ENCODE measurements at regions not wholly inside any gene's neighbourhood (a gene's known extent, or its start where the extent isn't known, plus 50 kb on each side); places are given as distances from the start of the nearest gene placed in this dataset.
"Not testable (repeated sequence)": the region's sequence is repeated elsewhere in the genome, so short reads cannot be mapped to it uniquely, and the experiment has no call there.

DNA sequence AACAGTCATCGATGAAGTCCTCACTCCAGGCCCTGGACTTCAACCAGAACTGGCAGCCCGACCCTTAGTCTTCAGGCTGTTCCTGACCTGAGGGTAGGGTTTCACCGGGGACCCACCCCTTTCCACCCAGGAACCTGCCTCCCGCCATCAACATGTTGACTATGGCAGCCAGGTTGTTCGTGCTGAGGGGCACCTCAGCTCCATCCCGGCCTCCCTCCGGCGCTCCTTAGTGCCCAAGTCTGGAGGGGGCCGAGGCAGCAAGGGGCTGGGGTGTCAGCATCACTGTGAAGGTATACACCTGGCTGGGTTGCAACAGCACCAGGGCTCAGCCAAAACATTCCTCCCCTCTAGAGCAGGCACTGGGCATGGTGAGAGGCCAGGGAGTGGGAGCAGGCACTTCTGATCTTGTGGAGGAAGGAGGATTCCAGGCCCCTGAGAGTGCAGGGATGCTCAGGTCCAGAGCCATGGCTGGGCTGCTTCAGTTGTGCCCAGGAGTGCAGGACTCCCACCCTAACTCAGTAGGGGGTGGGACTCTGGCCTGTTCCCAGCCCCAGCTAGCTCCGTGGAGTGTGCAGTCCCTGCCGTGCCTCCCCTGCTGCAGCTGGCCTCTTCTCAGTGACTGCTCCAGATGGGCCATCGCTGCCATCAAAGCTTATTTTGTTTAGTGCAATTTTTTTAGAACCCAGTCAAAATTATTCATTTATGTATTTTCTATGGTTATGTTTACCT, 1445.9 kb downstream of the PCDH9 start:
- no peak for DNase-seq

DNA sequence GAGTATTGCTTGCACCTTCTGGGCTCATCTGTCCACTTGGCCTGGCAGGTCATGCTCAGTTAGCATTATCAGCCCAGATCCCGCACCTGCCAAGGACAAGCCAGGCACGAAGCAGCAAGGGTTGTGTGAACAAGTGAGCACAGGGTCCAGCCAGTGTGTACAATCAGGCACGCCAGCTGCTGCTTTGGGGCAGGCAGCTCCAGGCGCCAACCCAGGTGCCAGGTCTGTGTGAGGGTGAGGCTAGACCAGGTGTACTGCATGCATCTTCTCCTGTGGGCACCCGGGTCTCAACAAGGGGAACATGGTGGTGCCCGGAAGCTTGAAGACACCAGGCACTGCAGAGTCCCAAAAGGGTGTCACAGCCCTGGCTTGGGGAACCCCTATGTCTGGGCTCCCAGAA, 1446.8 kb downstream of the PCDH9 start:
- no peak for DNase-seq

DNA sequence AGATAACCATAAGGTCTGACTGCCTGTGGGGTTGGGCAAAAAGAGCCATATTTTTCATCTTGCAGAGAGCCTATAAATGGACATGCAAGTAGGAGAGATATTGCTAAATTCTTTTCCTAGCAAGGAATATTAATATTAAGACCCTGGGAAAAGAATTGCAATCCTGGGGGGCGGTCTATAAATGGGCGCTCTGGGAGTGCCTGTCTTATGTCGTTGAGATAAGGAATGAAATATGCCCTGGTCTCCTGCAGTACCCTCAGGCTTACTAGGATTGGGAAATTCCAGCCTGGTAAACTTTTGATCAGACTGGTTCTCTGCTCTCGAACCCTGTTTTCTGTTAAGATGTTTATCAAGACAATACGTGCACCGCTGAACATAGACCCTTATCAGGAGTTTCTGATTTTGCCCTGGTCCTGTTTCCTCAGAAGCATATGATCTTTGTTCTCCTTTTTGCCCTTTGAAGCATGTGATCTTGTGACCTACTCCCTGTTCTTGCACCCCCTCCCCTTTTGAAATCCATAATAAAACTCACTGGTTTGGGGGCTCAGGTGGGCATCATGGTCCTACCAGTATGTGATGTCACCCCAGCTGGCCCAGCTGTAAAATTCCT, 1458.3 kb downstream of the PCDH9 start:
- DNase-seq, result not testable (repeated sequence)

DNA sequence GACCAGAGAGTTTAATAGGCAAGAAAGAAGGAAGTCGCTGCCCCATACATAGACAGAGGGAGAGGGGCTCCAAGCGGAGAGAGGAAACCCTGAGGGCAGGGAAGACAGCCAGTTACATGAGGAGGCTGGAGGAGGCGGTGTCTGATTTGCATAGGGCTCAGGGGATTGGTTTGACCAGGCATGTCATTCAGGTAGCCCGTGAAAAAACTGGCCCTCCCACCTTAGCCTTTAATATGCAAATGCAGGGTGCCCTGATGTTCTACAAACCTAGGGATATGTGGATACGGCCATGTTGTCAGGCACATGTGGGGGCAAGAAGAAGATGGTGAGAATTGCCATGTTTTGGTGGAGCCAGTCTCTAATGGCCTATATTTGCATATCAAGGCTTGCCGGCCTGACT, 1461.6 kb downstream of the PCDH9 start:
- no peak for DNase-seq

DNA sequence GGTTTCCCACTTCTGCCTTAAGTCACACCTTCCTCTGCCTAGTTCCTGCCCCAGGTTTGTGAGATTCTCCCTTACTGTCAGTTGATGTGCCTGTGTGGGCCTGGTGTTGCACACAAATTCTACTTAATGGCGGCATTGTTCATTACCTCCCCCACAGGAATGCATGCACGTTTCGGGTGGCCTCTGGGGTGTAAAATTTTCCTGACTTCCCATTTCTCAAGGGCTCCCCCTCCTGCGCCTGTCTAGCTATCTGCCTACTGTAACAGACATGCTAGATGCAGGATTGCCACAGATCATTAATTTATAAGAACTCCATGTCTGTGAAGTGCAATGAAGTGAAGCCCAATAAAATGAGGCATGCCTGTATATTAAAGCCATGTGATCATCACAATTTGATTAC, 1466.3 kb downstream of the PCDH9 start:
- no peak for DNase-seq

DNA sequence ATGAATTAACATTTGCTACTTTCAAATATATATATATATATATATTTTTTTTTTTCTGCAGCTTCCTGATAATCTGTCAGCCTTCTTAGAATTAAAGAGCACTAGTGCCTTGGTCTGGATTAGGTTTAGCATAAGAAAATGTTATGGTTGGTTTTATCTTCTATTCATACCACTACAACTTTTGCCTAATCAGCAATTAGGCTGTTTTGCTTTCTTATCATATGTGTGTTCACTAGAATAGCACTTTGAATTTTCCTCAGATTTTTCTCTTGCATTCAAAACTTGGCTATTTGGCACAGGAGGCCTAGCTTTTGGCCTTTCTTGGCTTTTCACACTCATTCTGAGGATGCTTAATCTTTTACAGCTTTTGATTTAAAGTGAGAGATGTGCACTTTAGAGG, 1468.1 kb downstream of the PCDH9 start:
- DNase-seq, result no peak

DNA sequence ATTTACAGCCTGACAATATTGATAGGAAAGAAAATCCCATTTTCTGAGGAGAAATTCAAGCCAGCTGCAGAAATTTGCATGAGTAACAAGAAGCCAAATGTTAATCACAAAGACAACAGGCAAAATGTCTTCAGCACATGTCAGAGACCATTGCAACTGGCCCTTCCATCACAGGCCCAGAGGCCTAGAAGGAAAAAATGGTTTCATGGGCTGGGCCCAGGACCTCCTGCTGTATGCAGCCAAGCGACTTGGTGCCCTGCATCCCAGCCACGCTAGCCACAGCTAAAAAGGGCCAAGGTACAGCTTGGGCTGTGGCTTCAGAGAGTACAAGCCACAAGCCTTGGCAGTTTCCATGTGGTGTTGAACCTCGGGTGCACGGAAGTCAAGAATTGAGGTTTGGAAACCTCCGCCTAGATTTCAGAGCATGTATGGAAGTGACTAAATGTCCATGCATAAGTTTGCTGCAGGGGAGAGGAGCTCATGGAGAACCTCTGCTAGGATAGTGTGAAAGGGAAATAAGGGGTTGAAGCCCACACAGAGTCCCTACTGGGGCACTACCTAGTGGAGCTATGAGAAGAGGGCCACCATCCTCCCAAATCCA, 1474.0 kb downstream of the PCDH9 start:
- DNase-seq, result no peak

DNA sequence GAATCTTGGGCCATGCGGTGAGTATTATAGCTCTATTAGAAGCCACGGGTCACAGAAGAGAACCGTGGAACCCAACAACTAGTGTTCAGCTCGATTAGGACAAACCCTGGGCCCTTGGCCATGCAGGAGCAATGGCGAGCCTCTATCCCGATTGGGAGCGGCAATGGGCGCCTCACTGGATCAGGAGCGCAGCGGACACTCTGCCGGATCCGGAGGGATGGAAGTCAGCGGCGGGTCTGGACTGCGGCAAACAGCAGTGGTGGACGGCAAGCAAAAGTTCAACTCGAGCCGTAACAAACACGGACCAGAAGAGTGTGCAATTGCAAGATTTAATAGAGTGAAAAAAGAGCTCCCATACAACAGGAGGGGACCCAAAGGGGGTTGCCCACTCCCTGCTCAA, 1481.9 kb downstream of the PCDH9 start:
- no peak for DNase-seq

DNA sequence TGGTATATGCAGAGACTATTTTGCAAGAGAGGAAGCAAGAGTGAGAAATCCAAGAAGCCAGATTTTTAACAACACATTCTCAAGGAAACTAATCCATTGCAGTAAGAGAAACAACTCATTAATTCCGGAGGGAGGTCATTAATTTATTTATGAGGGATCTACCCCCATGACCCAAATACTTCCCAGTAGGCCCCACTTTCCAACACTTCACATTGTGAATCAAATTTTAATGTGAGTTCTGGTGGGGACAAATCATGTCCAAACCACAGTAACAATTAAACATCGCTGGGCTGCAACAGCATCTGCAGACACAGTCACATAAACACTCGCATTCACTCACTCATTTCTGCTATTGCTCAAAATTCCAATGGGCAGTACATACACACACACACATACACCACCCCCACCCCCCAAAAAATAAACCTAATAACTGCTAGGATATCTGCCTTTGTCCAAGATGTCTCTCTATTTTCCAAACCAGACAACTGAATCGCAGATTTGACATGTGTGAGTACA, 1483.7 kb downstream of the PCDH9 start:
- DNase-seq, result no peak

DNA sequence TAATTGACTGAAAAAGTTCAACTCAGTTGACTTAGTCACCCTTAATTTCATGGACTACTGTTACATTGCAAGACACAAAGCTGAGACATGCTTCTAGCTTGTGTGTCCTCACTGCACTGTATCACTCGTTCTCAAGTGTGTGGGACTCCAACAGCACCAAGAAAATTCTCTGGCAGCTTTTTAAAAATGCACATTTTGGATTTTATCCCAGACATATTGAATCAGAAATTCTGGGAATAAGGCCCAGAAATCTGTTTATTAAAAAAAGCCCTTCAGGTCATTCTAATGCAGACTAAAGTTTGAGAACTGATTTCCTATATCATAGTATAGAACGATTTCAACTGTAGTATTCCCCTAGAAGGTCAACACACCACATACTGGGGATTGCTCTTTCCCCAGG, 1485.3 kb downstream of the PCDH9 start:
- no peak for DNase-seq

DNA sequence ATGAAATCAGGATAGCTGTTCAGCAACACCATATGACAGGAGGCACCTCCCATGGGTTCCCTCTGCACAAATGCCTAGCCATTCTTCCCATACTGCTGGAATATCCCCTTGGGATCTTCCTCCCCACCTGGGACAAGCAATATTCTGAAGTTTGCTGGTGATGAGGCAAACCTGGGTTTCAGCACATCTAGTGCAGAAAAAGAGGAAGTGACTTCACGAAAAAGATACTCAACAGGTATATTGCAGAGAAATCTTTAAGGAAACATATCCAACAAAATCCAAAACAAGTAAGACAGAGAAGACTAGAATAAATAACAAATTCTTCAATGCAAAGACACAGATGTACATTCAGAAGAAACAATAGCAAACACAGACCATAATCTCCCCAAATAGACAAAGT, 1497.0 kb downstream of the PCDH9 start:
- DNase-seq, result no peak

DNA sequence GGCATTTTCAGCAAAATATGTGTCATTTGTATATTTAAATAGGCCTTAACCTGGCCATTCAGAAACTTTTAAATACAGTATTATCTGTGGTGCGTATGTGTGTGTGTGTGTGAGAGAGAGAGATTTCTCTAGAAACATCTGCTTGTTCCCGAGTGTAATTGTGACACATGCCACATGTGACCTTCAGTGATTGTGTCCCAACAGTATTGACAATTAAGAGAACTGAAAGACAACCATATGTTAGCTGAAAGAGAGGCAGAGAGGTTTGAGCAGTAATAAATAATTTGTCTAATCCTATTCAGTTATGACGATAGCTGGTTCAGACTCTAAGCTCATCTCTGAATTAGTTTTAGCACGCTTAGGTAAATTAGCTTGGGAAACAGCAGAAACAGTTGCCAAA, 1503.1 kb downstream of the PCDH9 start:
- DNase-seq, result no peak

DNA sequence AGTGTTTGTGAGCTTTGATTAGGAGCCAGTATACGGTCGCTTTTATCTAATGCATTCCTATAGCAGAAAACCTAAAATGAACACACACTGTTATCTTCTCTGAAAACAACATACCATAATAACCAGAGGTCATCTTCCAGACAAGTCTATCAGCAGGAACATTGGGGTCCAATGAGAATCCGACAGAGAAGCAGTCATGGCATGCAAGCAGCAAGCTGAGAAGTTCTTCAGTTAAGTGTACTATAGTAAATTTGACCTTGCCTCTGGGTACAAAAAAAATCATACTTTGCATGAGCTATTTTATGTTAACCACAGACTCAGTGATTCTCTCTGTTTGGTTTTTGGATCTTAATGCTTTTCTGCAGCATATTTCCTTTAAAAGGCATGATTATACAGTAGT, 1505.1 kb downstream of the PCDH9 start:
- no peak for DNase-seq

DNA sequence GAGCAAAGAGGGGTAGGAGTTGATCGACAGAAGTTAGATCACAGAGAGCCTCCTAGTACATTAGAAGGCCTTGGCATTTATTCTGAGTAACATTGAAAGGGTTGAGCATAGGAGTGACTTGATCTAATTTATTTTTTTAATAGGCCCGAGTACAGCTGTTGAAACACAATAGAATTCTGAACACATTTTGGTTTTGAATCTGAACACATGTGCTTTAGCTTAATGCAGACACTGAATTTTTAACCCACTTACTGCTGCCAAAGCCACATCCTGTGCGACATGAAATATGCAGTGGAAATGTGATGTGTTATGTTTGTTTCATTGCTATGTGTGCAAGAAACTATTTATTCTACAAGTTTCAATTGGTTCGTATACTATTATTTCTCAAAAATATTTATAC, 1505.9 kb downstream of the PCDH9 start:
- DNase-seq, result no peak

DNA sequence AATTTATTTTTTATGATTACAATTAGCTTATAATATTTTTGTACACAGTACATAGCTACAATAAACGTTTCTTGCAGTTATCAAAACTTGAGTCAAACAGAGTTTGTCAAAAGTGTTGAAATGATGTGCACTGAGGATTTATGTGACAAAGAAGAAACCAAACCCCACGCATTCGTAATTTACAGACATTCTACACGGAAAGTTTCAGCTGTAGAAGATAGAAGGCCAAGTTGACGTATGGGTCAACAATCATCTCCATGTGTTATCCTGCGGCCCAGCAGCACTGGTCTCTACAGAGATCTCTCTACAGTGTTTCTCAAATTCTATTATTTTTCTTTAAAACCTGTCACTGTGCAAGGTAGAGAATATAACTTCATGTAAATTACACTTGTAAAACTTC, 1507.6 kb downstream of the PCDH9 start:
- no peak for DNase-seq

DNA sequence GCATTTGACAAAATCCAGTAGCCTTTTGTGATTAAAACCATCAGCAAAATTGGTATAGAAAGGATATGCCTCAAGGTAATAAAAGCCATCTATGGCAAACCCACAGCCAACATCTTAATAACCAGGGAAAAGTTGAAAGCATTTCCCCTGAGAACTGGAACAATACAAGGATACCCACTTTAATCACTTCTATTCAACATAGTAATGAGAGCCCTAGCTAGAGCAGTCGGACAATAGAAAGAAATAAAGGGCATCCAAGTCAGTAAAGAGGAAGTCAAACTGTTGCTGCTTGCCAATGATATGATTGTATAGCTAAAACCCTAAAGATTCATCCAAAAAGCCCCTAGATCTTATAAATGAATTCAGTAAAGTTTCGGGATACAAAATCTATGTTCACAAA, 1510.3 kb downstream of the PCDH9 start:
- DNase-seq, result no peak

DNA sequence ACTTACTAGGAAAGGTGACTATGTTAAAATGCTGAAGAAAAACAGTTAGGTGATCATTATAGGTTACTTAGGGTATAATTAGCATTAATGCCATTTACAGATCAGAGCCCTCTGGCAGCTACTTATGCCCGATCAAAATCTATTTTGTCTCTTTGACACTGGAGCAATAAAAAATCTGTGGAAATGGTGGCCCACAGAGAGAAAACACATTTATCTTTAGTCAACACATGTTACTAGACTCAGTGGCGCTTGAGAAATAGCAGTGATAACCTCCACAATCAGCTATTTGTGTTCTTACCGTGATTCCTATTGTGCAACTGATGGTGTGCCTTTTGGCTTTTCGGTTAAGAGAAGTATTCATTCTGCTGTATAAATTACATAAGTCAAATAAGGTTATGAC, 1519.6 kb downstream of the PCDH9 start:
- no peak for DNase-seq

DNA sequence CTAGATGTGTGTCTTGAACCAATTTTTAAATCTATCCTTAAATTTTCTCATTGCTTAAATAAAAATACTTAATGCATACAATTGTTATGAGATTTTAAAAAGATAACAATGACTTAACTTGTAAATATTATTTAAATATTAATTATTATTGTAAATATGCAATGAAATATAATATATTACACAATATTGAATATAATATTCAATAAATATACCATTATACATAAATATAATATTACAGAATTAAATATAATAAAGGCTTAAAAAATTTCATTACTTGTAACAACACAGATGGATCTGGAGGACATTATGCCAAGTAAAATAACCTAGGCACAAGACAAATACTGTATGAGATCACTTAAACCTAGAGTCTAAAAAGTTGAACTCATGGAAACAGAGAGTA, 1532.3 kb downstream of the PCDH9 start:
- DNase-seq, result no peak

DNA sequence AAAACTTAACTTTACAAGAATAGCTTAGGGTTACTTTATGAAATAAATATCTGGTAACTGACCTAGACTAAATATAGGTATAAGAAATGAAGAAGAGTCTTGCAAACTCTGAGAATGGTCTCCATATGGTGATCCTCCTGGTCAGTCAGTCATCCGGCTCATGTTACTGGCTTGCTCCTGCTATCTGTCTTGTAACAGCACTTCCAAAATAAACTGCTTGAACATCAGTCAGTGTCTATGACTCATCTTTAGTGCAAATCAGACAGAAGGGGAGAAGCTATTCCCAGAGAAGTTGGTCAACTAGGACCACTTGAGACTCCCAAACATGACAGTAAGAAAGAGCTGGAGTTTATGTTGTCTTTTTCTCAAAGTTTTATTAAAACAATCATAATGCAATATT, 1550.9 kb downstream of the PCDH9 start:
- no peak for DNase-seq

DNA sequence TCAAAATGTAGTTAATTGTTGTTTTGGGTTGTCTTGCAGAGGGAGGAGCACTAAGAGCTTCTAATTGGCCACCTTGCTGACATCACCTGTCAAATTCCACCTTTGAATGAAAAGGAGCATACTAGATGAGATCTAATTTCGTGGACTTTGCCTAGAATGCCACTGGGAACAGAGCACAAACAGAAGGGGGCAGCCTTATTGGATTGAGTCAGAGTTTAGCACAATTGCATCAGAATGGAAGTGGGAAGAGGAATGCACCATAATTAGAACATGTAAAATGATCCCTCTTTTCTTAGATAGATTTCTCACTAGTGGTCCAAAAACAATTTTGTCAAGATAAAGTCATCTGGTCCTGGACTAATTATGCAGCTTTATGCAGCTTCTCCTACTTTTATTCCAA, 1552.2 kb downstream of the PCDH9 start:
- DNase-seq, result no peak

DNA sequence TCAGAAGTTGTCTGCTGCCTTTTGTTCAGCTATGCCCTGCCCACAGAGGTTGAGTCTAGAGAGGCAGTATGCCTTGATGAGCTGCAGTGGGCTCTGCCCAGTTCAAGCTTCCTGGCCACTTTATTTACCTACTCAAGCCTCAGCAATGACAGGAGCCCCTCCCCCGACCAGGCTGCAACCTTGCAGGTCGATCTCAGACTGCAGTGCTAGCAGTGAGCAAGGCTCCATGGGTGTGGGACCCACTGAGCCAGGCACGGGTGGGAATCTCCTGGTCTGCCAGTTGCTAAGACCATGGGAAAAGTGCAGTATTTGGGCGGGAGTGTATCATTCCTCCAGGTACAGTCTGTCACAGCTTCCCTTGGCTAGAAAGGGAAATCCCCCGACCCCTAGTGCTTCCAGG, 1554.8 kb downstream of the PCDH9 start:
- DNase-seq, result not testable (repeated sequence)

DNA sequence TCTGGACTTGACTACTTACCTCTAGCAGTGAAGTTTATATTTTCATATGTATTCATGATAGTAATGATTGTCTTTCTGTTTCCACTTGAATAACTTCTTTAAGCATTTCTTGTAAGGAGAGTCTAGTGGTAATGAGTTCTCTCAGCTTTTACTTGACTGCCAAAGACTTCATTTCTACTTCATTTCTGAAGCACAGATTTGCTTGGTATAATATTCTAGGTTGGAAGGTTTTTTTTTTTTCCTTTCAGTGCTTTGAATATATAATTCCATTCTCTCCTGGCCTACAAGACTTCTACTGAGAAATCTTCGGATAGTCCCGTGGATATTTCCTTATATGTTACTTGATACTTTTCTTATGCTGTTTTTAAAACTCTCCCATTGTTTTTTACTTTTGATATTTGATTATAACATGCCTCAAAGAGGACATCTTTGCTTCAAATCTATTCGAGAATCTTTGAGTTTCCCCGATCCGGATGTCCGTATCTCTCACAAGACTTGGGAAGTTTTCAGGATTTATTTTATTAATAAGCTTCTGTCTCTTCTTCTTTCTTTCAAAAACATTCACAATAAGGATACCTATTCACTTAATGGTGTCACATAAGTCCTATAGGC, 1560.0 kb downstream of the PCDH9 start:
- DNase-seq, result no peak

DNA sequence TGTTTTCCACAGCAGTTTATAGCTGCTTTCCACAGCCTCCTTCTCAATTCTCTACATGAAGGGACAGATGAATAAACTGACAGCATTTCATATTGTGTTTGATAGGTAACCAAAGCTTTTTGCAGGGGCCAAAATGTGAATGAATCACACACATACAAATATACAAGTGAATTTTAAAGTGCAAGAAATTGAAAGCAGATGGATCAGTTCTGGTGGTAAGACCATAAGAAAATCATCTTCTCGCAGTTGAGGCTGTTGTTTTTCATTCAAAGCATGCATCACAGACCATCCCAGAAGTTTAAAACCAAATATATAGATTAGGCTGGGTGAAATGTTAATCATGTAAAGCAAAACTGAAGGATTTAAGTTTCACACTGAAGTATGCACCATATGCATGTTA, 1569.4 kb downstream of the PCDH9 start:
- no peak for DNase-seq

DNA sequence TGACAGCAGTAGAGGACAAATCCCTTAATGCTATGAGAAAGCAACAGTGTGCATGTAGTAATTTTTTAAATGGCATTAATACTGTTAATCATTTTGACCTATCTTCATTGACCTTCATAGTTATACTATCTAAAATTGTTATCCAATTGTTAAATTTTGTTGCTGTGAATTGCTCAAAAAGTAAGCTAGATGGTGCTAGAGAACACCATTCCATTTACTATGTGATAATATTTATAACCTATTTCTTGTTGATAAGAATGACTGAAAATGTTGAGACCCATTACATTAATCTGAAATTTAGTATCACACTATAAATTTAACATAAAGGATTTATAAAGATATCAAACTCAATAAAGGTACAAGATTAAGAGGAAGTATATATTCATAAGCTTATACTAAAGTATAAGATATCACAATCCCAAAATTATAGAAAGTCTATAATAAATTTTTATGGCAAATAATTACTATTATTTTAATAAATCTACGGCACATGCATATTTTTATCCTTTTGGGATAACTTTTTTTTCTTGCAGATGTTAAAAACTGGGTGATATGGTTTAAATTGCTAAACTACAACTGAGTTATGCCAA, 1573.3 kb downstream of the PCDH9 start:
- no peak for DNase-seq

Measured in activated CD8-positive, alpha-beta memory T cell treated with anti-CD3 and anti-CD28 coated beads, Interleukin-2, amount 50 U/mL, for 4 hours (primary cell).